GM18951 (cell line): ENCODE measurements at regions not wholly inside any gene's neighbourhood (a gene's known extent, or its start where the extent isn't known, plus 50 kb on each side); places are given as distances from the start of the nearest gene placed in this dataset.

Source experiments
- POLR2A ChIP-seq: IDR thresholded peaks from 4 replicates; pipeline ENCODE4 v1.6.1; 2011; ENCODE audit warnings: mild to moderate bottlenecking; ENCODE audit not compliant: insufficient read length, insufficient read depth; ENCODE audit errors: extremely low read depth
- in situ Hi-C: fragments of 300-500 bp; cut with MboI; formaldehyde crosslinking; loops from one replicate; pipeline ENCODE4 v1.12.0; 2022; ENCODE audit warnings: low sequenced_read_pairs, mixed read lengths, inconsistent platforms; ENCODE audit not compliant: unreplicated experiment

DNA sequence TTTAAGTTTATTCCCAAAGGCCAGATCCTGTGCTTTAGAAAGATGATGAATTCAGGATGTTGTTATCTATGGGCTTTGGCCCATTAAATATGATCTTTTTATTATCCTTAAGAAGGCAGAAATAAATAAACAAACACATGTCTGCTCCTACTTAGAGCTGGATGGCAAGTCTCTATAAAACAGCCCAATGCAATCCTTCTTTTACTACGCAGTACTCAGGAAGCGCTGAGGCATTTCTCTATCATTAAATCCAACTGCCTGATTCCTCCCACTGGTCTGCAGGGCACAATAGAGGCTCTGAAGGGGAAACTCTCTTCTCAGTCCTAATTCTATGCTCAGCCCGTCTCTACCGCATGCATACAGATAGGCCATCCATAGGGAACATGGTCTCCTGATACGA is 144.5 kb upstream of the TMEM72 start:
- in situ Hi-C loops: no loop called here
- TF ChIP-seq POLR2A: no peak

DNA sequence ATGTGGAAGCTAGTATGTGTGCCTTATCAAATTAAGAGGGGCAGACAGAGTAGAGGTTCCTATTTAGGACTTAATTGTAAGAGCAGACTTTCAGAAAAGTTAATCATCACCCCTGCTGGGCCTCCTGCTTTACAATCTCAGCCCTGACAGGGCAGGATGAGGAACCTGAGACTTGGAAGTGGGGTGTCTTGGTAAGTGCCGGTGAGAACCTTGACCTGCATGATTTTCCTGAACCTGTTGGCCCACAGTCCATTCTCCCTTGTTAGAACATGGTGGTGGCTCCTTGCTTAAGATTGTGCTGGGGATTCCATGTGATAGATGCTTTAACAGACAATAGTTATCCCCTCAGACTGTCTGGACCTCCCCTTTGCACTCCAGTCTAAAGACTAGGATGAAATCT is 141.7 kb upstream of the TMEM72 start:
- in situ Hi-C loops: no loop called here
- no peak for TF ChIP-seq POLR2A

DNA sequence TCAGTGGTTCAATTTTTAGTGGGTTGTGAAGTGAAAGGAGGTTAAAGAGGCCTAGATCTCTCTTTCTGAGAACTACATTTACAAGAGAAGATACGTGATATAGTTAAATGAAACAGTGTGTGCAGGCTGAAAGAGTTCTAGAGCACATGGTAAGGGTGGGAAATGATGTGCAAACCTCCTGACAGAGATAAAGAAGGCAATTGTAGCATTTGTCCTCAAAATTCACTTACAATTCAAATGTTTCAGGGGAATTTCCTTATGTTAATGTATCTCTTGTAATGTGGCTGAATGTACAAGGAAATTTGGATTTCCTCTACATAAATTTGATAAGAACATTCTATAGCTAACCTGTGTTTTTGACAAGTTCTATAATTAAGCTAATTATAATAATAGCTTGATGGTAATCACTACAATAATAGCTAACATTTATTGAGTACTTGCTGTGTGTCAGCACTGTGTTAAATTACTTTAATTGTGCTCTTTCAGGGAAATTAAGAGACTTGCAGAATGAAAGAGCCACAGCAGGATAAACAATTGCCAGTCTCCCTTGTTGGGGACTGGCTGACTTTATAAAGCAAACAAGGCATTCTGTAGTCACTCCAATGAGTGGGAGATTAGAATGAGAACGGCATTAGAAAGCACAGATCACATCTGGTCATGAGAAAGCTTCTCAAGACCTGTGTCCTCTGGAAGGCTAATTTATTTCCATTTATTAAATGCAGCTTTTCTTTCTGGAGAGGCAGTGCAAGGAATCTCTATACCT is 139.7 kb upstream of the TMEM72 start:
- no peak for TF ChIP-seq POLR2A
- in situ Hi-C loops: no loop called here

DNA sequence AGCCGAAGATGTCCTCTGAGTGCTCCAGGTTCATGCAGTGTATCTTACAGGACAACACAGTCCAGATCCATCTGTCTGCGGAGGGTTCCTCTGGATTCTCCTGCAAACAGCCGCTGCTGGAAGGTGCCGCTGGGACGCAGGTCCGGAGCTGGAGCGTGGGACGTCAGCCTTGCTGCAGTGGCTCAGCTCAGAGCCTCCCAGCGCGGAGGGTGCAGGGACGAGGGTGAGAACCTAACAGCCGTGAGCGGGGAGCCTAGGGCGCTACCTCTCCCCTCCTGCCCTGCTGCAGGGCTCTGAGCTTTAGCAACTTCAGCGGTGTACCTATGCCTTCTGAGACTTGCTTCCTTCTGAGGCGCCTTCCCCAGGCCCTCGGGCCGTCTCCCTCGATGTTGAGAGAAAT is 137.6 kb upstream of the TMEM72 start:
- in situ Hi-C loops: no loop called here
- TF ChIP-seq POLR2A: no peak

DNA sequence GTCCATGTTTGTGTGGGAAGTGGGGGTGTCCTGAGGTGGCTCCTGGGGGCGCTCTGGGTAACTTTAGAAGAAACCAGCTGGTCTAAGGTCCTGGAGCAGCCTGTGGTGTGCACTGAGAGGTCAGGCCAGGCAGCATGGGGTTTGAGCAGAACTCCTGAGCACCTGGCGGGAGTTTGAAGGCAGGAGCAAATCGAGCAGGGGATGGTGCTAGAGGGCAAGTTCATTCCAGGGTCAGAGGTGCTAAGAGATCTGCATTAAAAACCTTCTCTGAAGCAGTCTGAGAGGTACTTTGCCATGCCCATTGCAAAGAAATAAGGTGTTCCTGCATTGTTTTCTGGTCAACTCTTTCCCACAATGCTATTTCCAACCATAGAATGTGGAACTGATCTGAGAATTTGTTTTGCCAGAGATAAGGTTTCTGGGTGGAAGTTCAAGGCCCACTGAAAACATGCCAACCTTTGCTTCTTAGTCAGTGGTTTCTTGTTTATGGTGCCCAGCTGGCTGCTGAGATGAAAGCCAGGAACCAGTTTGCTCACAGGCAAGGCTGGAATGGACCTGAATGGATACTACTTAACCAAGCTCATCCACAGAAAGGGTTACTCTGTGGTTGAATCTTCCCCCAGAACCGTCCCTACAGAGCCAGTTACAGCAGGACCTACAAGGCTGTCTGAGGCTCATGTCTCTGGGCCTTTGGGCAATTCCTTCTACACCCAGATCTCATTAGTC is 136.3 kb upstream of the TMEM72 start:
- in situ Hi-C loops: no loop called here
- TF ChIP-seq POLR2A: no peak

DNA sequence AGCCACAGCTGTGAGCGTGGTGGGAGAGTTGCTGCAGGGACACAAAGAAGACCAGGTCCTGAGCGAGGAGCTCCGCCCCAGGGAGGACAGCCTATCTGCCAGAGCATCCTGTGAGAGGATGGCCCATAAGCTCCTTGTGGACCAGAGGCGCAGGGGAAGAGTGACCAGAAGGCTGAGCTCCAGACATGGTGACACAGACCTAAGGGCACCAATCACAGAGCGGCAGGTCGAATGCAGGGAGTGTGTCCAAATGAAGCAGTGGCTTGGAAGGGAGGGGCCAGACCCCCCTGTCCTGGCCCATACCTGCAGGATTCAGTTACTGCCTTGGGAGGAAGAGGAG is 135.8 kb upstream of the TMEM72 start:
- no peak for TF ChIP-seq POLR2A
- in situ Hi-C loops: no loop called here

DNA sequence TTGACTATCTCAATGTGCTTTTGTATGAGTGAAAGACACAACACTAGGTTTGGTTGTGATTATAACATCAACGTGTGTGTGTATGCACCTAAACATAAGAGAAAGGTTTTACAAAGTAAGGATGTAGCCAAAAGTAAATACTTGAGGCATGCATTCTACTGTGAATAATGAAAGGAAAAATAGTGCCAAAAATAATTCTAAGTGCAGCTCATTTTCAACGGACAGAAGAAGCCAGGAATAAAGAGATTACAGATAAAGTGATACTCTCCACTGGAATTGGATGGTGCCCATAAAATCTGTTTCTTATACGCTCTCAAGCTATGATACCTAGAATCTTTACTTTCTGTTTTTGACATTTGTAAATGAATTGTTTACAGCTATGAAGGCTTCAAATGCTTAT is 135.0 kb upstream of the TMEM72 start:
- in situ Hi-C loops: no loop called here

DNA sequence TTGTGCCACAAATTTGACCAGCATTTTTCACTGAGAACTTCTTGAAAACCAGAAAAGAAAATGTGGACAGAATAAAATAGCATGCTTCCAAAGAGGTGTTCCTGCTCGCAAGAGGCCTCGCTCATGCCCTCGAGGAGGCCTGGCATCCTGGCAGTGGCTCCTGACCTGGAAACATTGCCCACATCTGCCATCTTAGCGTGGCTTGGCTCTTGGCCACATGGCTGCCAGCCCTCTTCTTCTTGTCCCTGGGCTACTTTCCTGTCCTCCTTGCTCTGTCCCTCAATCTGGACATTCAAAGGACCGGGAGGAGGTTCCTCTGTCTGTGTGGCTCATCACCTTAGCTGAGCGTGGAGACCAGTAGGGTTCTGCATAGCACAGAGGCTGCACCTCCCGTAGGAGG is 131.6 kb upstream of the TMEM72 start:
- in situ Hi-C loops: no loop called here

More for the DNA sequence above, 135.0 kb upstream of the TMEM72 start:
- TF ChIP-seq POLR2A: no peak

DNA sequence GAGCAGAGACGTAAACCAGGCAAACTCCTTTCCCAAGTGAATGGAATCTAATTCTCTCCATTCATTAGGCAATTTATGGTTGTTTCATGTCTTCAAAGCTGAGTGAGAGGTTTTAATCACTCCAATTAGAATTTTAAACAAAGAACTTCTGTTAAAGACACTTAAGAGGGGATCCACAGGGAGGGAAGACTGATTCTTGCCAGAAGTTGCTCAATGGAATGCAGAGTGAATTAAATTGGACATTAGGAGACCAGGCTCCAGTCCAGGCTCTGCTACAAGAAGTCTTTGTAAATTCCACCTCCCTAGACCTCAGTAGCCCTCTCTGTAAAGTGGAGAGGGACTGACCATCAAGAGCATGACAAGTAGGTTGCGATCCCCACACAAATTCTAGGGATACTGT is 130.7 kb upstream of the TMEM72 start:
- in situ Hi-C loops: no loop called here
- no peak for TF ChIP-seq POLR2A

More for the DNA sequence above, 131.6 kb upstream of the TMEM72 start:
- TF ChIP-seq POLR2A: no peak

DNA sequence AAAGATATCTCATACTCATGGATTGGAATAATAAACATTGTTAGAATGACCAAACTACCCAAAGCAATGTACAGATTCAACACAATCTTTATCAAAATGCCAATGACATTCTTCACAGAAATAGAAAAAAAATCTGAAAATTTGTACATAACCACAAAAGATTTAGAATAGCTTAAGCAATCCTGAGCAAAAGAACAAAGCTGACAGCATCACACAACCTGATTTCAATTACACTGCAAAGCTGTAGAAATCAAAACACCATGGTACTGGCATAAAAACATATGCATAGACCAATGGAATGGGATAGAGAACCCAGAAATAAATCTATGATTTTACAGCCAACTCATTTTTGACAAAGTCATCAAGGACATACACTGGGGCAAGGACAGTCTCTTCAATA is 130.0 kb upstream of the TMEM72 start:
- TF ChIP-seq POLR2A: no peak

DNA sequence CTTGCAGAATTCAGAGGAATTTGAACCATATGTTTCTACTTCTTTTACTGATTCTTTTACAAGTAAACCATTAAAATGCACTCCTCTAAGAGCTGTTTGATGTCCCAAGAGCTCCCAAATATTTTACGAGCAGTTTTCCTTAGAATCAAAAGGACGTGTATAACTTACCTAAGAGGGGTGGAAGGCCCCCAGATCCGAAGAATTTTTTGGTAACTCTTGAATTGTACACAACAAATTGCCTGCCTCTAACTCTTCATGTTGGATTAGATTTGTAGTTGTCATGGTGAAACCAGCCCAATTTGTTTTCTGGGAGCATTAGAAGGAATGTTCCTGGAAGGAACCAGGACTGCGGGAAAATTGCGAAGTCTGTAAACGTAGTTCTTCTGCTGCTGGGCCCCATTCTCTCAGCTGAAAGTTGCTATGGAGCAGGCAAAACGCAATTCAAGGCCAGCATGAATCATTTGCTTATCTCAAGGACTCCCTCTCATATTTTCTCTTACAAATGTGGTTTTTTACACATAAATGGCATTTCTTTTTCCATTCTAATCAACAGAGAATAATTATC is 124.8 kb upstream of the TMEM72 start:
- TF ChIP-seq POLR2A: no peak
- in situ Hi-C loops: no loop called here

More for the DNA sequence above, 130.0 kb upstream of the TMEM72 start:
- in situ Hi-C loops: no loop called here

DNA sequence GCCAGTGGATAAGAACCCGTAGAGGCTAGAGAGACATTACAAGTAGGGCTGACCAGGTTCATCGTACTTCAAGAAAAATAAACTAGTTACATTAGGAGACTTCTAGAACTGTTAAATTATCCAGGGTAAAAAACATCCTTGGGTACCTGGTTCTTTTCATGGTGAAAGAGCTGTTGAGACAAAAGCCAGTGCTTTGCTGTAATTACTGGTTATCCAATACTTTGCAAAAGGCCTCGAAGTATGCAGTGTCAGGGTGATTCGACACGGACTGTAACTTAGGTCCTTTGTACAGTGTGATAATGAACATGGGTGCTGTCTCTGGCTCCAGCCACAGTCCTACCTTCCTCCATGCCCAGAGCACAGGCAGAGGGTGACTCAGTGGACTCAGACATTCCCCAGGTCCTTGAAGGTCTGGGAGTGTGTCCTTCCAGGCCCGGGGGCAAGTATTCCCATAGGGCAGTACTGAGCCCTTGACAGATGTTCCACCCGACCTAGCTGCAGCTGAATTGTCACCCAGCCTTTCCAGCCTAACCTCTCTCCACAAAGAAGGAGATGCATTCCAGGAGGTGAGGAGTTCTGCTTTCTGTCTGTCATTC is 123.6 kb upstream of the TMEM72 start:
- TF ChIP-seq POLR2A: no peak
- in situ Hi-C loops: no loop called here
